SKM-1 treated with dmso at 0.1 percent for 144 hours (cell line): ENCODE measurements at regions not wholly inside any gene's neighbourhood (a gene's known extent, or its start where the extent isn't known, plus 50 kb on each side); places are given as distances from the start of the nearest gene placed in this dataset.
"Not testable (repeated sequence)": the region's sequence is repeated elsewhere in the genome, so short reads cannot be mapped to it uniquely, and the experiment has no call there.

Experiments
- DNase-seq: peaks from one replicate; lab custom pipeline; 2025; ENCODE audit not compliant: unreplicated experiment; lab: John Stamatoyannopoulos, UW

DNA sequence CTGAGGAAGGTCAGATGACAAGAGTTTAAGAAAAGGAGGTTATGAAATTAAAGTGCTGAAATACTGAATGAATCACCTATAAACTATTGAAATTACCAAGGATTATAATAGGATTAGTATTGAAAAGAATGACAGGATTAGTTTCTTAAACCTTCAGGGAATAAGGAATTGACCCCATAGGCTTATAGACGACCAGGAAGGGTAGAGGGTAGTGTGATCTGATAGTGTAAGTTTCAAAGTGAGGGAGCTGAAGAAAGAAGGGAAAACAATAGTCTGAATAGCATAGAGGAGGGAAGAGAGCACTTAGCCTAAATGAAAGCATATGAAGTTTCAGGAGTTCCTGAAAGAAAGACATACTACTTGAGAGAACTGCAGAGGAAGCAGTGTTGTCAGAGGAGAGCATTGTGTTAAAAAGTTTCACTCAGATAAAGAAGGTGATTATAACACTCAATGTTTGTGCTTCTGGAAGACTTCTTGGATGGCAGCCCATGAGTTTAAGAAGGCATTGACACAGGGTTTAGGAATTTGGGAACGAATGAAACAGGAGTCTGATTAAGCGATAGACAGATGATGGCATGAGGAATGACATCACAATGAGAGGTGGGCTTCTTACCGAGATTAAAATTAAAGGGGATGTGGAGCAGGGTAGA, 557.9 kb upstream of the GRAMD2B start:
- DNase-seq: no peak

- no peak for DNase-seq
Measured at GRCh38 chr5:125868036-125868435, 555.2 kb upstream of the GRAMD2B start.

DNA sequence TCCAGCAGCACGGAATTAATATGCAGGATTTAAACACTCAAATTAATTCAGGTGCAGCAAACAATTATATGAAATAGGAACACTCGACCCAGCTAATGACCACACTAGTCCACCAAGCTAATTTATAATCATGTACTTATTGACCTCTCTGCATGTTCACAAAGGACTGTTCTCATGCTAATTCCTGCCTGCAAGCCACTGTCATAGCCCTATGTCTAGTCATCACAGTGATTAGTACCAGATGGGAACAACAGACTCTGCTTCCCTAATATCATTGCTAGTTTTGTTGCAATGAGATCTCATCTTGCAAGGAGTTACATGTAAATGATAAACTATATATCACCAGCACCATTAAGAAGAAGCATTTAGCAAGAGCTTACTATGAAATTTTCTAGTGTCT, 553.0 kb upstream of the GRAMD2B start:
- DNase-seq: no peak

DNA sequence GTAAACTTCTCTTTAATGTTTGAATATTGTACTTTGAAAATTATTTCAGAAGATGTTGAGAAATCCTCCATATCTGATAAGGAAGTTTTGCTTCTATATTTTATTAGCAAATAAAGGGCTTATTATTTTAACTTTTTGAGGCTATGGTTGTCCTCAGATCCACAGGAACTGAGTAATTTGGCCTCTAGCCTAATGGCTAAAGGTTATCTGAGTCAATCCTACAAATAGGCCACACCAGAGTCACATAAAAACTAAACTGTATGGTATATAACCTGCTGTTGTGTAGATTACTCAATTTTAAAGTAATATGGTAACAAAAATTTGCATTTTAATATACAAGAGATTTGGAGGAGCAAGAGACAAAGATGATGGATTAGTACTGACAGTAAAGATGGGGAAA, 549.2 kb upstream of the GRAMD2B start:
- no peak for DNase-seq

- DNase-seq: no peak
Measured at GRCh38 chr5:125874717-125875116, 548.5 kb upstream of the GRAMD2B start.

DNA sequence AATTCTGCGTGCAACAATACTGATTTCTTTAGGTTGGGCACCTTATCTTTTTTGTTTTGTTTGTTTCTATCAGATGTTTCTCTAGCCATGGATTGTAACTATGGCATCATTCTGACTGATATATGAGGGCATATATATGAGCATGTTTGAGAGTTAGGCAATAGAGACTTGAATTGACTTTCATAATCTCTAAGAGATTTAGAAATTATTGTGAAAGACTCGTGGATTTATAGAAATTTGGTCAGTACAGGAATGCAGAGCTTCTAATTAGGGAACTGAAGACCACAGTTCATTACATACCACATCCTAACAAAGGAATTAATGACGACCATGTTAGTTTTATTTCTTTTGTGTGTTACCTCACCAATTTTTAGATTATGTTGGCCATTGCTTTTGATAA, 546.0 kb upstream of the GRAMD2B start:
- DNase-seq: peak; percentile 3

DNA sequence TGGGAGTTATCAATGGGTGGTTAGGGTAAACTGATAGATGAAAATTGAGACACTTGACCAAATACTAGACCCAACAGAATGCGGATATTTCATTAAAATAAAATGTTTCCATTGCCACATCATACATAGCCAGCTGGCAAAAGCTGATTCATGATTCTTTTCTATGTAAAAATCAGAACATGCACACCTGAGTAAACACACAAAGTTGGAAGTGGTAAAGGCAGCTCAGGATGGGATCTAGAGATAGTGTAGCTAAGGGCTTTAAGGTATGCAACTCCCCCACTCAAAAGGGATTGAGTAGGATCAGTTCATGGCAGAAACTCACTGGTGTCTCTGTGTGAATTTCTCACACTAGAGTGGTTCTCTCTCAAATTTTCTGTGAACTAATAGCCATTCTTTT, 541.1 kb upstream of the GRAMD2B start:
- DNase-seq: no peak

DNA sequence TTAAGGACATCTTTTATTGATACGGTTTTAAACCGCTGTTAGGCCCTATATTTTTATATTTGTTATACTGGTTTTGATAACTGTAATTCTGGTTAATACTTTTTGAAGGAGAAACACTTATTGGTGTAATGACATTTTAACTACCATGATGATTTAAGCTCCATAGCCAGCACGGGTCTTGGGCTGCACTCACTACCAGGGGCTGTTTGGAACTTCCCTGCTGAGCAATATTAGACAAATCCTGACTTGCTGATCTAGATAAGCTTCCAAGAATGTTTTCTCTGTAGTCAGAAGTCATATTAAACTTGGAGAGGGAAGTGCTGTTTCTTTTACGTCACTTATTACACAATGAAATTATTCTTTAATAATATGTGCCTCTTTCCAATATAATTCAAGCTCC, 540.0 kb upstream of the GRAMD2B start:
- no peak for DNase-seq

GRCh38 chr5:125888358-125888757, 534.9 kb upstream of the GRAMD2B start:
- no peak for DNase-seq

DNA sequence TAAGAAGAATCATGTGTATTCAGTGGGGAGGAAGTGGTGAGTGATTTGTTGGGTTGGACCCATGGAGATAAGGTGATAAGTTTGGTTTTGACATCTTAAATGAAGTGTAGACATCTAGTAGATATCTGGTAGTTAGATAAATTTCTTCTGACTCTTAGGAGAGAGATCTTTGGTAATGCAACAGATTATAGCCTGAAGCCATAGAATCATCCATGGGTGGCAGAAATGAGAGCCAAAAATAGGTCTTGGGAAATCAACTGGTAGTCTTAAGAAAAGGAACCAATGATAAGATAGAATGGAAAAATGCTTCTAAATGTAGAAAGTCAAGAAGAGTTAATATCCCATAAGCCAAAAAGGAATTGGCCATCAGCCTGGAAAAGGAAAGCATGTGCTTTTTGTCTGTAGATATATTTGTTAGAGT, 532.7 kb upstream of the GRAMD2B start:
- DNase-seq: no peak

DNA sequence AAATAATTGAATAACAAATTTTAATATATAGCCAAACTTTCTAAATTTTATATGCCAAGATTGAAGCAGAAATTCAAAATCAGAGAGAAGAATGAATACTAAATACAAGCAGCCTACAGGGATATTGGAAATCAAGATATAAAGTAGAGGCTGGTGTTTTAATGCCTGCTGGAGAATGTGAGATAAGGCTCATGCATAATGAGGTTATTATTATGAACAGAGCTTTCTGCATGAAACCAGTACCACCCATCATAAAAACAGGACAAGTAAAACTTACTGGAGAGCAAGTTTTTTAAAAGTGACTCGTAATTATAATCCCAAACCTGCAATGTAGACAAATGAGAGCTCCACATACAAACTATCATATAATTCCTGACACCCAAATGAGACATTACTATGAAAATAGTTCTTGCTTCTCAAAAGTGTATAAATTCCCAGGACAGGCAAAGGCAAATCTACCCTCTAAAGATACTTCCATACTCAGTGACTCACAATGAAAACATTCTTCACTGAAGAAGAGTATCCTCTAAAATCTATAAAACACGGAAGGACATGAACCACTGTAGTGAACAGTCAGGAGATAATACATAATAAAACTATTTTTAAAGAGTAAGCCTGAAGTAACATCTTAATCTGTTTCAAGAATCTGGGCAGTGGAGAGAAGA, 532.0 kb upstream of the GRAMD2B start:
- no peak for DNase-seq

DNA sequence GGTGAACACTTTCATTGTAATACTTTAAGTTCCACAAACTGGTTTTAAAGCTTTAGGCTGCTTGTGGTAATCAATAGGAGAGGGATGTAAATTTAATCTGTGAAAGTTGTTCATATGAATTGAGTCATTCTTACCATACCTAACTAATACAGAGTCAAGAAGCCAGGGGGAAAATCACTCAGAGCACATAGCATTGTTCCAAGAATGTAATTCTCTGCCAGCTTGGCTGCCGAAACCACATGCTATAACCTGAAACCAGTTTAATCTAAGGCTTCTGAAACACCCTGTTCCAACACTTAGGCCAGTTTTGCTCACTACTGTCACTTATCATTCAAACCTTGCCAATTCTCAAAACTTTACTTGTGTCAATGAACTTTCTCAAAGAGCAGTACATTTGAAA, 528.8 kb upstream of the GRAMD2B start:
- DNase-seq: no peak

- DNase-seq: no peak
Measured at GRCh38 chr5:125896368-125896767, 526.8 kb upstream of the GRAMD2B start.

GRCh38 chr5:125897089-125897488, 526.1 kb upstream of the GRAMD2B start:
- DNase-seq: no peak

DNA sequence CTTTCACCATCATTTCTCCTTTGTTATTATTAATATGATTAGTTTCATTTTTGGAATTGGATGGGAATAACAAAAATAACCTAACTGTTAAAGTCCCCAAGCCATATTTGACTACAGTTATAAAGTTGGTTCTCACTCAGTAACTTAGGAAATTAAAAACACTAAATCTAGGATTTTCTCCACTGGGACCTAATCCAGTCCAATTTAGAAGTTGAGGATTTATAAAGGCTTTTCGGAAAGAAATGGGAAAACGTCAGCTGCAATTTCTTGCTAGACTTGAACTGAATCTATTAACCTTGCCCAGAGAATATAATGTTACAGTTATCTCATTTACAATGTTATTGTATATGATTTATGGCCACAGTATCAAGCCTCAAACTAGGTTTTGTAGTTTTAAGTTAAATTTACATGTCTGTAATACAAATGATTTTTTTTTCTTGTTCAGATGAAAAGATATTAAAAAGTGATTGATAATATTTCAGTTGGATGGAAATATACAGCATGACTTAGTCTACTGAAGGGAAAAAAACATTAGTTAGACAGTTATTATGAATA, 524.3 kb upstream of the GRAMD2B start:
- DNase-seq: no peak

GRCh38 chr5:125912028-125912427, 511.2 kb upstream of the GRAMD2B start:
- no peak for DNase-seq

DNA sequence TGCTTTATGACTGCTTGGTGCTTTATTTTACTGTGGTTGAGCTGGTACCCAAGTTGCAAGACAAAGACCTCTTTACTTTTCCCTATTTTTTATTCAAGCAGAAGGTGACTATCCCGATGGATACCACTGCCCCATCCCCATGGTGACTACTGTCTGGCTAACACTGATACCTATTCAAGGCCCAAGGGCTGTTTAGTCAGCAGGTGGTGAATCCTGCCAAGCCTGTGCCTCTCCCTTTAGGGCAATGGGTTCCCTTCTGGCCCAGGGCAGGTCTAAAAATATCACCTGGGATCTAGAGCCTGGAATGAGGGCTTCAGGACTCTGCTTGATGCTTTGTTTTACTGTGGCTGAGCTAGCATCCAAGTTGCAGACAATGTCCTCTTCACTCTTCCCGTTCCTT, 510.0 kb upstream of the GRAMD2B start:
- DNase-seq: no peak

DNA sequence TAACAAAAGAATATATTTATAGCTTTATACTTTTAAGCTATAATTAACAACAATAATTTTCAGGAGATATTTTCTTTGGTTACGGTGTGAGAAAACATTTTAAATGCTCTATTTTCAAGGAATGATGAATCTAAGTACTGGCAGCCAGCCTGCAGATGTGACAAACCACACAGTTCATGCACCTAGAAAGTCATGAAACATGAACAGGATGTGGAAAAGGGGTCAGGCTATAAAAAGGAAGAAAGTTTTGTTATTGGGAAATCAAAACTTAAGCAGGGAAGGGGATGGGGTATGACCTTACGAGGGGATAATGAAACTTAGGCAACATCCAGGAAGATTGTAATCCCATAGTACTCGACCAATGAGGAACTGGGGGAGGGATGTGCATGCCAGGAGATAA, 508.7 kb upstream of the GRAMD2B start:
- DNase-seq: peak; percentile 35

GRCh38 chr5:125923958-125924357, 499.3 kb upstream of the GRAMD2B start:
- DNase-seq: not testable (repeated sequence)

DNA sequence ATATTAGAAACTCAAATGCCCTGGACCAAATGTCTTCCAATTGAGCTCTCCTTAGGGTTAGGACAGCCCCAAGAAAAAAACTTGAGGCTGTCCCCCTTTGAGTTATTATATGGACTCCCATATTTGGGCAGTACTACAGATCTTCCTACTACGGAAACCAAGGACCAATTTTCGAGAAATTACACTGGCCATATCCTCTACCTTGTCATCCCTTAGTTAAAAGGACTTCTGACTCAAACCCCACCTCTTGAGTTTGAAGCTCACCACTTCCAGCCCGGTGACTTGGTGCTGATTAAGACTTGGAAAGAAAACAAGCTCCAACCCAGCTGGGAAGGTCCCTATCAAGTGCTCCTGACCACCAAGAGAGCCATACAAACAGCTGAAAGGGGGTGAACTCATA, 497.0 kb upstream of the GRAMD2B start:
- DNase-seq: no peak

- DNase-seq: no peak
Measured at GRCh38 chr5:125928663-125929062, 494.5 kb upstream of the GRAMD2B start.

DNA sequence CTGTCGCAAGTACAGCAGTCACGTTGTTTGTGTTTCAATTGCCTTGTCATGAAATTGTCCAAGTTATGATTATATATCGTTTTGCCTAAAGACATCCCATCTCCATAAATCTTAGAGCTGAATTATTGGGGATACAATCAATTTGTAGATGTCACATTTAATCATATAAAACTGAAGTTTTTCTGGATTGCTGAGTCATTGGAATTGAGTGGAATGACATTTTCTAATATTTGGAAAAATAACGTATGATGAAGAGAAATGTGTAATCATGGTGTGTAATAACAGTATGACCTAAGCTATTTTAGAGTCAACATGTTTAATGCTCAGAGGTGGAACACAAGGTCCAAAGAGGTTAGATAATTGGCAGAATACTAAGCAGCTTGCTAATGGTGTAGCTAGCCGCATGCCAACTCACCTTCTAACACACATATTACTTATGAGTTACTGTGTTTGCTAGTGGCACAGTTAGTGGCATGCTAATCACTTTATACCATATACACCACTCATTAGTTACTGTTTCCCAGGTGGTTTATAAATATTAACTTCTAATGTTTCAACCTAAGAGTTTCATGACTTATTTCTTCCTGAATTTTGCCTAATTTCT, 473.1 kb upstream of the GRAMD2B start:
- DNase-seq: no peak
